NCI-H524 (cell line): ENCODE measurements at regions not wholly inside any gene's neighbourhood (a gene's known extent, or its start where the extent isn't known, plus 50 kb on each side); places are given as distances from the start of the nearest gene placed in this dataset.
"Not testable (repeated sequence)": the region's sequence is repeated elsewhere in the genome, so short reads cannot be mapped to it uniquely, and the experiment has no call there.

ENCODE experiments used
- DNase-seq, 2 experiments: peaks; one replicate each; lab custom pipeline; 2025; lab: John Stamatoyannopoulos, UW

- DNase-seq: no peak
Measured at GRCh38 chr1:60739729-60740128, 342.6 kb upstream of the NFIA start.

GRCh38 chr1:60732977-60733401, 349.4 kb upstream of the NFIA start:
- no peak for DNase-seq

GRCh38 chr1:60731321-60731720, 351.0 kb upstream of the NFIA start:
- no peak for DNase-seq

- no peak for DNase-seq
Measured at GRCh38 chr1:60727552-60727951, 354.8 kb upstream of the NFIA start.

- DNase-seq: no peak
Measured at GRCh38 chr1:60716472-60716871, 365.9 kb upstream of the NFIA start.

- DNase-seq: no peak
Measured at GRCh38 chr1:60715970-60716369, 366.4 kb upstream of the NFIA start.

GRCh38 chr1:60709426-60709825, 372.9 kb upstream of the NFIA start:
- no peak for DNase-seq

GRCh38 chr1:60705026-60705425, 377.3 kb upstream of the NFIA start:
- DNase-seq: no peak

GRCh38 chr1:60703155-60703554, 379.2 kb upstream of the NFIA start:
- DNase-seq: no peak

GRCh38 chr1:60699325-60699724, 383.0 kb upstream of the NFIA start:
- DNase-seq: no peak

GRCh38 chr1:60697204-60697994, 385.0 kb upstream of the NFIA start:
- no peak for DNase-seq

GRCh38 chr1:60696512-60696911, 385.8 kb upstream of the NFIA start:
- no peak for DNase-seq

- no peak for DNase-seq
Measured at GRCh38 chr1:60695716-60696171, 386.6 kb upstream of the NFIA start.

- DNase-seq: peak in 1 of 2 experiments; percentile 3
Measured at GRCh38 chr1:60694980-60695379, 387.4 kb upstream of the NFIA start.

- no peak for DNase-seq
Measured at GRCh38 chr1:60692031-60692430, 390.3 kb upstream of the NFIA start.

GRCh38 chr1:60688221-60688620, 394.1 kb upstream of the NFIA start:
- DNase-seq: not testable (repeated sequence)

GRCh38 chr1:60681095-60681860, 401.1 kb upstream of the NFIA start:
- DNase-seq: no peak

GRCh38 chr1:60679524-60680375, 402.6 kb upstream of the NFIA start:
- no peak for DNase-seq

GRCh38 chr1:60678802-60679201, 403.6 kb upstream of the NFIA start:
- DNase-seq: no peak

- no peak for DNase-seq
Measured at GRCh38 chr1:60678391-60678790, 404.0 kb upstream of the NFIA start.

GRCh38 chr1:60672449-60672848, 409.9 kb upstream of the NFIA start:
- DNase-seq: no peak

- no peak for DNase-seq
Measured at GRCh38 chr1:60670302-60670701, 412.1 kb upstream of the NFIA start.
